NB4 (cell line): ENCODE measurements at regions not wholly inside any gene's neighbourhood (a gene's known extent, or its start where the extent isn't known, plus 50 kb on each side); places are given as distances from the start of the nearest gene placed in this dataset.

Experiments used
- MYC ChIP-seq: IDR thresholded peaks from 2 replicates; pipeline ENCODE4 v1.6.1; 2011; ENCODE audit warnings: low read depth, low read length
- TF ChIP-seq, protein P1 (sequence below): IDR thresholded peaks from one replicate; pipeline ENCODE4 v1.5.1; 2012; ENCODE audit warnings: low read depth, low read length

- TF ChIP-seq, protein P1, sequence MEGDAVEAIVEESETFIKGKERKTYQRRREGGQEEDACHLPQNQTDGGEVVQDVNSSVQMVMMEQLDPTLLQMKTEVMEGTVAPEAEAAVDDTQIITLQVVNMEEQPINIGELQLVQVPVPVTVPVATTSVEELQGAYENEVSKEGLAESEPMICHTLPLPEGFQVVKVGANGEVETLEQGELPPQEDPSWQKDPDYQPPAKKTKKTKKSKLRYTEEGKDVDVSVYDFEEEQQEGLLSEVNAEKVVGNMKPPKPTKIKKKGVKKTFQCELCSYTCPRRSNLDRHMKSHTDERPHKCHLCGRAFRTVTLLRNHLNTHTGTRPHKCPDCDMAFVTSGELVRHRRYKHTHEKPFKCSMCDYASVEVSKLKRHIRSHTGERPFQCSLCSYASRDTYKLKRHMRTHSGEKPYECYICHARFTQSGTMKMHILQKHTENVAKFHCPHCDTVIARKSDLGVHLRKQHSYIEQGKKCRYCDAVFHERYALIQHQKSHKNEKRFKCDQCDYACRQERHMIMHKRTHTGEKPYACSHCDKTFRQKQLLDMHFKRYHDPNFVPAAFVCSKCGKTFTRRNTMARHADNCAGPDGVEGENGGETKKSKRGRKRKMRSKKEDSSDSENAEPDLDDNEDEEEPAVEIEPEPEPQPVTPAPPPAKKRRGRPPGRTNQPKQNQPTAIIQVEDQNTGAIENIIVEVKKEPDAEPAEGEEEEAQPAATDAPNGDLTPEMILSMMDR: no peak
- TF ChIP-seq MYC: no peak
Measured at GRCh38 chr10:55837273-55837672, 523.8 kb downstream of the ZWINT start.
